ENCODE measurements at regions not wholly inside any gene's neighbourhood (a gene's known extent, or its start where the extent isn't known, plus 50 kb on each side); places are given as distances from the start of the nearest gene placed in this dataset.
"Not testable (repeated sequence)": the region's sequence is repeated elsewhere in the genome, so short reads cannot be mapped to it uniquely, and the experiment has no call there.

DNA sequence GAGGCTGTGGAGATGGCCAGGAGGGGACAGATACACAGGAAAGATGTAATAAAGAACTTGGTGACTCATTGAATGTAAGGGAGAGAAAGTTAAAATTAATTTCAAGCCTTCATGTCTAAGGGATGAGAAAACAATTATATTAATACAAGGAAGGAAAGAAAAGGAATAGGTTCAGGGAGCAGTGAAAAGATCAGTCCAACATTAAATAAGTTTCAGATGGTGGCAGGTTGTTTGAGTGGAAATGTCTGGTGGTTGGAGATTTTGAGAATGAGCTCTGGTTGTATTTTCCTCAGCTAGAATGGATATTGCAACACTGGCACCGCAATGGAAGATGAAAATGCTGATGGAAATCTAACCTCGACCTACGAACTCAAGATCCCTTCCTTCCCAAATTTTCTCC lies 304.3 kb downstream of the COL12A1 start:
- Mint-ChIP-seq H3K4me1 (ENCODE audit: low read depth) (no peaks in the 10 kb centered on the region), H3K36me3 (ENCODE audit: insufficient read depth in 2 of 2) (peaks cover 0 to 1% of the 10 kb centered on the region in 2 donors), H3K27me3 (ENCODE audit: low read depth) (no peaks in the 10 kb centered on the region), H3K4me3 (no peak overlapping the region), H3K27ac (no peak overlapping the region), H3K9me3 (peaks cover 3 to 13% of the 10 kb centered on the region in 2 donors)
- no peak for ATAC-seq (replicated peaks in 1 of 2)
- DNase-seq: no peak

DNA sequence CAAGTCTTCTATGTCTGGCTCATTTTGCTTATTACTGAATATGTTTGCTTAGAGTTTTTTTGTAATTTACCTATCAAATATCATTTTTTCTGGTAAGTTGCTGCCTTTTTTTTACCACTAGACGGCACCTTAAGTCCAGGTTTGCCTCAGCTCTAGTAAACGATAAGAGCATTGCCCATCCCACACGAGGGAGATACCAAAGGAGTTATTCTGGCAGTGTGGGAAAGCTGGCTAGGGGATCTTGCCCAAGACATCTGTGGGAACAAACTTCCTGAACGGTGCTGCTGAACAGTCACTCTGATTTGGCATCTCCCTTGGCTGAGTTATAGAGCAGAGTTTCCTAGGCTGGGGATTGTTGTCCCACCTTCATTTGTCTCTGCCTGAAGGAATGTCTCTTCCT lies 306.4 kb downstream of the COL12A1 start:
- peaks cover 0 to 1% of the 10 kb centered on the region in 2 donors for H3K36me3 Mint-ChIP-seq (ENCODE audit: insufficient read depth in 2 of 2)
- no peaks in the 10 kb centered on the region for H3K4me1 Mint-ChIP-seq (ENCODE audit: low read depth)
- ATAC-seq (replicated peaks in 1 of 2) (no peak), DNase-seq (no peak)
- no peak overlapping the region for H3K27ac Mint-ChIP-seq
- H3K27me3 Mint-ChIP-seq (ENCODE audit: low read depth): no peaks in the 10 kb centered on the region
- H3K4me3 Mint-ChIP-seq: no peak overlapping the region
- H3K9me3 Mint-ChIP-seq: peaks cover 2 to 8% of the 10 kb centered on the region in 2 donors

GRCh38 chr6:74892091-74892490 lies 313.8 kb downstream of the COL12A1 start:
- no peaks in the 10 kb centered on the region for H3K27me3 Mint-ChIP-seq (ENCODE audit: low read depth)
- no peak for DNase-seq
- H3K9me3 Mint-ChIP-seq: peaks cover 0 to 4% of the 10 kb centered on the region in 2 donors
- no peaks in the 10 kb centered on the region for H3K36me3 Mint-ChIP-seq (ENCODE audit: insufficient read depth in 2 of 2)
- H3K4me1 Mint-ChIP-seq (ENCODE audit: low read depth): no peaks in the 10 kb centered on the region
- no peak overlapping the region for H3K27ac Mint-ChIP-seq
- no peak overlapping the region for H3K4me3 Mint-ChIP-seq
- no peak for ATAC-seq (replicated peaks in 1 of 2)

DNA sequence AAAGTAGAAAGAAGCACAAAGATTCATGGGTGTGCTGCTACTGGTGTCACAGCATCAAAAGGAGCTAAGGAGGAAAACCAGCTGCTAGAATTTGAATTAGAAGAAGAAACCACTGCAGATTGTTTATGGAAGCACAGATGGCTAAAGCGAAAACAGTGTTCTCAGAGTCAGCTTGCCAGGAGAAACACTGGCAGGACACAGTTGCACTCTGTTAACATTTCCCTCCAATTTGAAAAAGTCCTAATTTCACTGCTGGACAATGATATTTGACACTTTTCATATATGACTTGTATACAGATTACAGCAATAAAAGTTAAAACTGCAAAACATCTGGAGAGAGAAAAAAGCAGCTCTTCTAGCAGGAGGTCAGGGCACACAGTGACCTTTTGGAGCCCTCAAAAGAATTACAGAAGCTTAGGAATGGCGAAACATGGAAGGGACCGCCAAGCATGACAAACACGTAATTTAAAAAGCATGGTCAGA lies 314.5 kb downstream of the COL12A1 start:
- peaks cover under 1 to 7% of the 10 kb centered on the region in 2 donors for H3K9me3 Mint-ChIP-seq
- ATAC-seq (replicated peaks in 1 of 2) (no peak), DNase-seq (no peak)
- H3K36me3 Mint-ChIP-seq (ENCODE audit: insufficient read depth in 2 of 2): peaks cover 0 to 2% of the 10 kb centered on the region in 2 donors
- no peak overlapping the region for H3K27ac Mint-ChIP-seq
- H3K4me3 Mint-ChIP-seq: no peak overlapping the region
- no peaks in the 10 kb centered on the region for H3K4me1 Mint-ChIP-seq (ENCODE audit: low read depth)
- H3K27me3 Mint-ChIP-seq (ENCODE audit: low read depth): no peaks in the 10 kb centered on the region

- H3K4me1 Mint-ChIP-seq (ENCODE audit: low read depth): no peaks in the 10 kb centered on the region
- no peak overlapping the region for H3K4me3 Mint-ChIP-seq
- H3K27ac Mint-ChIP-seq: no peak overlapping the region
- no peak for ATAC-seq (replicated peaks in 1 of 2)
- no peak for DNase-seq
- H3K27me3 Mint-ChIP-seq (ENCODE audit: low read depth): no peaks in the 10 kb centered on the region
- peaks cover 0 to 4% of the 10 kb centered on the region in 2 donors for H3K36me3 Mint-ChIP-seq (ENCODE audit: insufficient read depth in 2 of 2)
- H3K9me3 Mint-ChIP-seq: peaks cover 3 to 13% of the 10 kb centered on the region in 2 donors
These were observed 316.2 kb downstream of the COL12A1 start for GRCh38 chr6:74889635-74890034.

GRCh38 chr6:74888741-74889140 lies 317.1 kb downstream of the COL12A1 start:
- H3K4me1 Mint-ChIP-seq (ENCODE audit: low read depth); H3K36me3 Mint-ChIP-seq (ENCODE audit: insufficient read depth in 2 of 2); H3K27ac Mint-ChIP-seq; DNase-seq; H3K4me3 Mint-ChIP-seq; ATAC-seq (replicated peaks in 1 of 2); H3K27me3 Mint-ChIP-seq (ENCODE audit: low read depth): not testable (repeated sequence)
- H3K9me3 Mint-ChIP-seq: peaks cover 3 to 13% of the 10 kb centered on the region in 2 donors

DNA sequence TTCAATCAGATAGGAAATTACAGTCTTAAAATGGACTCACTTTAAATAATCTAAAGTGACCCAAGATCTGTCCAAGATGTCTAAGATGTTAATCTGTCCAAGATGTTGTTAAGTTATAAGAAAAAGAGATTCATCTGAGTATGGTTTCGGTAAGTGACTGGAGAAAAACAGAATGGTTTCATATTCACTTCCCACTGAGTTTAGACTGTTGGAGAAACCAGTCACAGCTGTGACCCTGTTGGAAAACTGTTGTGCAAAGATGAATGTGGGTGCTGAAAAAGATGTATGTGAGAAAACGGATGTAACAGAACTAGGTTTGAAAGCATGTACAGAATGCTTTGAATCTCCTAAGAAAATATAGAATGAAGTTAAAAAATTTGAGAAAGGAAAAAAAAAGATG lies 325.9 kb downstream of the COL12A1 start:
- Mint-ChIP-seq H3K36me3 (ENCODE audit: insufficient read depth in 2 of 2) (no peaks in the 10 kb centered on the region), H3K27me3 (ENCODE audit: low read depth) (no peaks in the 10 kb centered on the region), H3K27ac (peak overlapping the region; percentile 15), H3K9me3 (peaks cover 5 to 9% of the 10 kb centered on the region in 2 donors), H3K4me1 (ENCODE audit: low read depth) (no peaks in the 10 kb centered on the region), H3K4me3 (no peak overlapping the region)
- ATAC-seq (replicated peaks in 1 of 2) (no peak), DNase-seq (no peak)

GRCh38 chr6:74879234-74879633 lies 326.6 kb downstream of the COL12A1 start:
- no peaks in the 10 kb centered on the region for H3K27me3 Mint-ChIP-seq (ENCODE audit: low read depth)
- H3K4me3 Mint-ChIP-seq: no peak overlapping the region
- H3K36me3 Mint-ChIP-seq (ENCODE audit: insufficient read depth in 2 of 2): no peaks in the 10 kb centered on the region
- ATAC-seq (replicated peaks in 1 of 2) (no peak), DNase-seq (no peak)
- H3K9me3 Mint-ChIP-seq: peaks cover 5 to 9% of the 10 kb centered on the region in 2 donors
- H3K27ac Mint-ChIP-seq: no peak overlapping the region
- H3K4me1 Mint-ChIP-seq (ENCODE audit: low read depth): no peaks in the 10 kb centered on the region

GRCh38 chr6:74875193-74875592 lies 330.7 kb downstream of the COL12A1 start:
- no peak for ATAC-seq (replicated peaks in 1 of 2)

GRCh38 chr6:74872754-74873476 lies 332.9 kb downstream of the COL12A1 start:
- H3K36me3 Mint-ChIP-seq (ENCODE audit: insufficient read depth in 2 of 2): no peaks in the 10 kb centered on the region
- H3K4me3 Mint-ChIP-seq: no peak overlapping the region
- H3K4me1 Mint-ChIP-seq (ENCODE audit: low read depth): no peaks in the 10 kb centered on the region
- DNase-seq (no peak), ATAC-seq (replicated peaks in 1 of 2) (no peak)
- H3K9me3 Mint-ChIP-seq: peaks cover 7 to 11% of the 10 kb centered on the region in 2 donors
- H3K27me3 Mint-ChIP-seq (ENCODE audit: low read depth): no peaks in the 10 kb centered on the region
- no peak overlapping the region for H3K27ac Mint-ChIP-seq

More at GRCh38 chr6:74875193-74875592, 330.7 kb downstream of the COL12A1 start:
- Mint-ChIP-seq H3K27ac (no peak overlapping the region), H3K4me1 (ENCODE audit: low read depth) (no peaks in the 10 kb centered on the region), H3K4me3 (no peak overlapping the region), H3K27me3 (ENCODE audit: low read depth) (no peaks in the 10 kb centered on the region), H3K9me3 (peaks cover 10 to 14% of the 10 kb centered on the region in 2 donors), H3K36me3 (ENCODE audit: insufficient read depth in 2 of 2) (no peaks in the 10 kb centered on the region)
- no peak for DNase-seq

- no peaks in the 10 kb centered on the region for H3K36me3 Mint-ChIP-seq (ENCODE audit: insufficient read depth in 2 of 2)
- no peak overlapping the region for H3K4me3 Mint-ChIP-seq
- DNase-seq (no peak), ATAC-seq (replicated peaks in 1 of 2) (no peak)
- H3K27me3 Mint-ChIP-seq (ENCODE audit: low read depth): no peaks in the 10 kb centered on the region
- H3K4me1 Mint-ChIP-seq (ENCODE audit: low read depth): no peaks in the 10 kb centered on the region
- no peak overlapping the region for H3K27ac Mint-ChIP-seq
- peaks cover 7 to 8% of the 10 kb centered on the region in 2 donors for H3K9me3 Mint-ChIP-seq
These were observed 334.1 kb downstream of the COL12A1 start for GRCh38 chr6:74871757-74872156.

GRCh38 chr6:74870403-74870802 lies 335.4 kb downstream of the COL12A1 start:
- no peaks in the 10 kb centered on the region for H3K36me3 Mint-ChIP-seq (ENCODE audit: insufficient read depth in 2 of 2)
- no peaks in the 10 kb centered on the region for H3K27me3 Mint-ChIP-seq (ENCODE audit: low read depth)
- no peaks in the 10 kb centered on the region for H3K4me1 Mint-ChIP-seq (ENCODE audit: low read depth)
- H3K9me3 Mint-ChIP-seq: peaks cover 5 to 7% of the 10 kb centered on the region in 2 donors
- no peak for DNase-seq
- no peak for ATAC-seq (replicated peaks in 1 of 2)
- H3K27ac Mint-ChIP-seq: no peak overlapping the region
- no peak overlapping the region for H3K4me3 Mint-ChIP-seq

DNA sequence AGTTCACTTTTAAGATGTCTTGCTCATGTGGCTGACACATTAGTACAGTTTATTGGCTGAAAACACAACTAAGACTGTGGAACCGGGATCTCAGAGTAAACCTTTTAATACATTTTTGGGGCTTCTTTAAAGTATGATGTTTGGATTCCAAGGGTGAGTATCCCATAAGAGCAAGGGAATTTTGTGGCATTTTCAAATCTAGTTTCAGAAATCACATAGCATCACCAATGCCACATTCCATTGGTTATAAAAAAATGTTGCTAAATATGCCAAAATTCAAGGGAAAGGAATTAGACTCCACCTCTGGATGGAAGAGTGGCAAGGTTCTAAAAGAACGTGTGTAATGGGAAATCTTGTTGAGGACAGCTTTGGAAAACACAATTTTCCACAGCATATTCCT lies 338.6 kb downstream of the COL12A1 start:
- no peaks in the 10 kb centered on the region for H3K36me3 Mint-ChIP-seq (ENCODE audit: insufficient read depth in 2 of 2)
- peaks cover 3 to 6% of the 10 kb centered on the region in 2 donors for H3K9me3 Mint-ChIP-seq
- no peak for DNase-seq
- H3K4me1 Mint-ChIP-seq (ENCODE audit: low read depth): no peaks in the 10 kb centered on the region
- no peak overlapping the region for H3K27ac Mint-ChIP-seq
- no peak overlapping the region for H3K4me3 Mint-ChIP-seq
- H3K27me3 Mint-ChIP-seq (ENCODE audit: low read depth): no peaks in the 10 kb centered on the region
- no peak for ATAC-seq (replicated peaks in 1 of 2)

DNA sequence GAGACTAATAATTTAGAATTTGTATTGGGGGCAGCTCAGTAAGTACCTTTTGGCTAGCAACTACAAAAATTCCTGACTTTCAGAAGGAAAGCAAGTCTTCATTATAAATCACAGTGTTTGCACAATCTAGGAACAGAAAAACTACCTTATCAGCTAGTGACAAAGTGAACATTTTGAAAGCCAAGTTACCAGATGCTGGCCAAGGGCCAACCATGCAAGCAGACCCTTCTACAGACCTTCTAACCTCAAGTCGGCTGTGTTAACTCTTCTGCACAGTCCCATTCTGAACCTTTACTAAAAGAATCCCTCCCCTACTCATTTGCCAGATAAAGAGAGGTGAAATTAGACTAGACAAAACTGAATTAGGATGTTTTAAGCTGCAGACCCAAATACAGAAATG lies 341.9 kb downstream of the COL12A1 start:
- H3K4me3 Mint-ChIP-seq: no peak overlapping the region
- no peak overlapping the region for H3K27ac Mint-ChIP-seq
- DNase-seq (no peak), ATAC-seq (replicated peaks in 1 of 2) (no peak)
- no peaks in the 10 kb centered on the region for H3K9me3 Mint-ChIP-seq
- no peaks in the 10 kb centered on the region for H3K4me1 Mint-ChIP-seq (ENCODE audit: low read depth)
- no peaks in the 10 kb centered on the region for H3K27me3 Mint-ChIP-seq (ENCODE audit: low read depth)
- H3K36me3 Mint-ChIP-seq (ENCODE audit: insufficient read depth in 2 of 2): no peaks in the 10 kb centered on the region
